IMR-90 (cell line): ENCODE measurements at regions not wholly inside any gene's neighbourhood (a gene's known extent, or its start where the extent isn't known, plus 50 kb on each side); places are given as distances from the start of the nearest gene placed in this dataset.

Source experiments
- ATAC-seq: fragments of 200-7000 bp; cut with Tn5 transposase; 2 replicates; pipeline ENCODE4 v1.9.1; 2020; ENCODE audit warnings: low read depth, mild to moderate bottlenecking, moderate library complexity
- BruUV-seq: library from RNA; stranded (reverse); fragments of 400-500 nt; replicated peaks from 2 replicates; lab custom pipeline; 2021; lab: Mats Ljungman, UMichigan
- CTCF ChIA-PET: fragments of 300-600 bp; formaldehyde crosslinking; extraction: SDS; loops from one replicate; lab custom pipeline; 2021; ENCODE audit warnings: antibody characterized with exemption; lab: Yijun Ruan, JAX
- POLR2A ChIA-PET: fragments of 300-600 bp; sonication (Branson Sonifier 250); formaldehyde crosslinking; loops from one replicate; lab custom pipeline; 2022; ENCODE audit warnings: antibody characterized with exemption; ENCODE audit not compliant: unreplicated experiment; lab: Charles Lee
- DNase-seq: peaks from one replicate; pipeline ENCODE4 v3.0.0; 2013
- H2AFZ ChIP-seq: replicated peaks from 2 replicates; pipeline ENCODE3; 2013; ENCODE audit warnings: low read length, mild to moderate bottlenecking; ENCODE audit not compliant: poor library complexity
- H2AK5ac ChIP-seq: 2 replicates; pipeline ENCODE4 v1.6.1; 2013; ENCODE audit warnings: low read depth, low read length, inconsistent platforms
- H2AK9ac ChIP-seq: replicated peaks from 2 replicates; pipeline ENCODE3; 2013; ENCODE audit warnings: mild to moderate bottlenecking, low read depth, low read length, moderate library complexity; ENCODE audit not compliant: poor library complexity
- H2BK120ac ChIP-seq: 2 replicates; pipeline ENCODE4 v1.6.1; 2013; ENCODE audit warnings: low read depth, low read length, inconsistent platforms
- H2BK15ac ChIP-seq: 3 replicates; pipeline ENCODE4 v1.6.1; 2013; ENCODE audit warnings: low read depth, low read length, inconsistent platforms
- H2BK20ac ChIP-seq: 2 replicates; pipeline ENCODE4 v1.6.1; 2013; ENCODE audit warnings: low read depth, mild to moderate bottlenecking, inconsistent platforms, low read length, moderate library complexity
- H2BK5ac ChIP-seq: 2 replicates; pipeline ENCODE4 v1.6.1; 2013; ENCODE audit warnings: mild to moderate bottlenecking, low read depth, low read length, inconsistent platforms; ENCODE audit not compliant: poor library complexity, severe bottlenecking
- H3K14ac ChIP-seq: replicated peaks from 2 replicates; pipeline ENCODE4 v1.6.1; 2013; ENCODE audit warnings: low read depth, low read length, inconsistent platforms
- H3K18ac ChIP-seq: 2 replicates; pipeline ENCODE4 v1.6.1; 2013; ENCODE audit warnings: low read depth, low read length, control low read depth
- H3K23ac ChIP-seq: 2 replicates; pipeline ENCODE4 v1.6.1; 2013; ENCODE audit warnings: low read depth, low read length, inconsistent platforms
- H3K27ac ChIP-seq: 2 replicates; pipeline ENCODE4 v1.5.1; 2013; ENCODE audit warnings: mild to moderate bottlenecking, control low read depth, low read length; ENCODE audit not compliant: insufficient read depth
- H3K27me3 ChIP-seq: 2 replicates; pipeline ENCODE4 v1.6.1; 2013; ENCODE audit warnings: low read length; ENCODE audit not compliant: control insufficient read depth, insufficient read depth
- H3K36me3 ChIP-seq: 2 replicates; pipeline ENCODE4 v1.6.1; 2013; ENCODE audit warnings: low read length, mixed read lengths; ENCODE audit not compliant: control insufficient read depth, insufficient read depth
- H3K4ac ChIP-seq: 2 replicates; pipeline ENCODE4 v1.6.1; 2013; ENCODE audit warnings: low read depth, low read length, inconsistent platforms
- H3K4me1 ChIP-seq: 2 replicates; pipeline ENCODE4 v1.6.1; 2013; ENCODE audit warnings: low read length, mixed read lengths; ENCODE audit not compliant: control insufficient read depth, insufficient read depth
- H3K4me2 ChIP-seq: 2 replicates; pipeline ENCODE4 v1.6.1; 2013; ENCODE audit warnings: low read depth, mild to moderate bottlenecking, control low read depth, low read length, moderate library complexity
- H3K4me3 ChIP-seq: 2 replicates; pipeline ENCODE4 v1.5.1; 2013; ENCODE audit warnings: low read depth, mild to moderate bottlenecking, control low read depth, low read length, moderate library complexity; ENCODE audit not compliant: insufficient read depth
- H3K56ac ChIP-seq: 2 replicates; pipeline ENCODE4 v1.6.1; 2013; ENCODE audit warnings: low read length, inconsistent platforms; ENCODE audit not compliant: insufficient read depth; ENCODE audit errors: extremely low read depth
- H3K79me1 ChIP-seq, 2 experiments: 2 replicates each; pipeline ENCODE4 v1.6.1; 2013; ENCODE audit warnings: low read length in 2 of 2, inconsistent platforms in 1 of 2, low read depth in 1 of 2
- H3K9ac ChIP-seq: 2 replicates; pipeline ENCODE4 v1.6.1; 2013; ENCODE audit warnings: low read depth, low read length, control low read depth
- H3K9me1 ChIP-seq: 2 replicates; pipeline ENCODE4 v1.6.1; 2013; ENCODE audit warnings: low read length, inconsistent platforms; ENCODE audit not compliant: insufficient read depth
- H3K9me3 ChIP-seq: 2 replicates; pipeline ENCODE4 v1.6.1; 2013; ENCODE audit warnings: low read length; ENCODE audit not compliant: control insufficient read depth, insufficient read depth
- H4K20me1 ChIP-seq: 2 replicates; pipeline ENCODE4 v1.6.1; 2013; ENCODE audit warnings: low read length, inconsistent platforms; ENCODE audit not compliant: insufficient read depth
- H4K5ac ChIP-seq: 2 replicates; pipeline ENCODE4 v1.6.1; 2013; ENCODE audit warnings: mild to moderate bottlenecking, low read depth, low read length, control low read depth
- H4K8ac ChIP-seq, 2 experiments: 2 replicates each; pipeline ENCODE4 v1.6.1; 2013; ENCODE audit warnings: low read depth in 2 of 2, low read length in 2 of 2, control low read depth in 1 of 2, inconsistent platforms in 1 of 2
- H4K91ac ChIP-seq: 2 replicates; pipeline ENCODE4 v1.6.1; 2013; ENCODE audit warnings: low read depth, low read length, inconsistent platforms; ENCODE audit not compliant: insufficient read depth
- BHLHE40 ChIP-seq: fragments of 150-350 bp; IDR thresholded peaks from 2 replicates; pipeline ENCODE4 v1.6.1; 2016; ENCODE audit warnings: mild to moderate bottlenecking, low read depth, low read length
- CEBPB ChIP-seq: IDR thresholded peaks from 2 replicates; pipeline ENCODE4 v1.6.1; 2012; ENCODE audit warnings: low read depth, low read length, improper control_type of control experiment
- CHD1 ChIP-seq: IDR thresholded peaks from 2 replicates; pipeline ENCODE4 v1.6.1; 2012; ENCODE audit warnings: low read depth, low read length, improper control_type of control experiment
- FOS ChIP-seq: fragments of 150-350 bp; IDR thresholded peaks from 2 replicates; pipeline ENCODE4 v1.6.1; 2016; ENCODE audit warnings: low read depth, low read length
- MAFK ChIP-seq: IDR thresholded peaks from 2 replicates; pipeline ENCODE4 v1.6.1; 2012; ENCODE audit warnings: low read depth, low read length, improper control_type of control experiment
- MAZ ChIP-seq: IDR thresholded peaks from 2 replicates; pipeline ENCODE4 v1.6.1; 2012; ENCODE audit warnings: low read depth, mild to moderate bottlenecking, low read length, improper control_type of control experiment, moderate library complexity, borderline replicate concordance
- MXI1 ChIP-seq: IDR thresholded peaks from 2 replicates; pipeline ENCODE4 v1.6.1; 2012; ENCODE audit warnings: low read depth, mild to moderate bottlenecking, low read length, moderate library complexity, borderline replicate concordance
- NFE2L2 ChIP-seq: fragments of 150-350 bp; IDR thresholded peaks from 2 replicates; pipeline ENCODE4 v1.6.1; 2016; ENCODE audit warnings: low read depth, mild to moderate bottlenecking, low read length
- POLR2A ChIP-seq: IDR thresholded peaks from 2 replicates; pipeline ENCODE4 v1.6.1; 2012; ENCODE audit warnings: mild to moderate bottlenecking, low read depth, low read length
- RAD21 ChIP-seq: IDR thresholded peaks from 2 replicates; pipeline ENCODE4 v1.6.1; 2012; ENCODE audit warnings: low read length, improper control_type of control experiment
- RCOR1 ChIP-seq: IDR thresholded peaks from 2 replicates; pipeline ENCODE4 v1.6.1; 2012; ENCODE audit warnings: mild to moderate bottlenecking, low read length, improper control_type of control experiment; ENCODE audit not compliant: insufficient replicate concordance
- SMC3 ChIP-seq: fragments of 150-350 bp; IDR thresholded peaks from 2 replicates; pipeline ENCODE4 v1.6.1; 2016; ENCODE audit warnings: low read depth, mild to moderate bottlenecking, antibody characterized with exemption, low read length, moderate library complexity
- WGBS, 2 experiments: methylation state at CpG; one replicate each; pipeline versions ENCODE4 v1.1.5 to v1.1.7; 2013; ENCODE audit warnings: missing lambda C conversion rate in 2 of 2; ENCODE audit not compliant: insufficient read length in 1 of 2; ENCODE audit errors: extremely low coverage in 2 of 2; 5-methylcytosine and 5-hydroxymethylcytosine counted together
- dilution Hi-C: fragments of 300-500 bp; cut with HindIII; formaldehyde crosslinking; loops from one replicate; pipeline ENCODE4 v1.14.3; 2018; ENCODE audit warnings: low sequenced_read_pairs; ENCODE audit not compliant: unreplicated experiment
- in situ Hi-C: fragments of 300-500 bp; cut with MboI; formaldehyde crosslinking; loops from 3 replicates; pipeline ENCODE4 v1.14.3; 2019; ENCODE audit warnings: low sequenced_read_pairs, inconsistent platforms, mixed read lengths
- intact Hi-C: fragments of 100-400 bp; cut with micrococcal nuclease; formaldehyde crosslinking; loops from 2 replicates; pipeline ENCODE4 v1.10.0; 2022
- TF ChIP-seq, protein P1 (sequence below): fragments of 150-350 bp; IDR thresholded peaks from 2 replicates; pipeline ENCODE4 v1.6.1; 2016; ENCODE audit warnings: low read depth, mild to moderate bottlenecking, low read length, moderate library complexity, borderline replicate concordance
- TF ChIP-seq, protein P2 (sequence below): fragments of 150-350 bp; IDR thresholded peaks from 2 replicates; pipeline ENCODE4 v1.6.1; 2017; ENCODE audit warnings: mild to moderate bottlenecking, antibody characterized with exemption, low read length, low read depth
- TF ChIP-seq, protein P3 (sequence below): conservative IDR thresholded peaks from 2 replicates; pipeline ENCODE4 v1.5.1; 2012; ENCODE audit warnings: mild to moderate bottlenecking, low read depth, low read length, improper control_type of control experiment

DNA sequence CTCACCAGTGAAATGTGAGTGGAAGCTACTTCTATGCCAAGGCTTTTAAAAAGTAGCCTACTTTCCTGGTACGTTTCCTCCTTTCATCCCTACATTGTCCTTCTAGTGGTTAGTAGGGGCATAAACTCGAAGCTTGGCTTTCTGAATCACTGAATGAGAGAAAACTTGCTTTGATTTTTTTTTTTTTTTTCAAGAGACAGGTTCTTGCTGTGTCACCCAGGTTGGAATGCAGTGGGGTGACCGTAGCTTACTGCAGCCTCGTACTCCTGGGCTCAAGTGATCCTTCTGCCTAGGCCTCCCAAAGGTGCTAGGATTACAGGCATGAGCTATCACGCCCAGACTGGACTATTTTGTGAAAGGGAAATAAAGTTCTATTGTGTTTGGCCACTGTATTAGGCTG, 89.1 kb upstream of the IGFBP7 start:
- TF ChIP-seq MAFK, result no peak
- TF ChIP-seq CEBPB, result no peak
- TF ChIP-seq MAZ, result no peak
- TF ChIP-seq RAD21, result no peak
- TF ChIP-seq NFE2L2, result no peak
- TF ChIP-seq SMC3, result no peak
- no peak for TF ChIP-seq POLR2A
- TF ChIP-seq, protein P1, sequence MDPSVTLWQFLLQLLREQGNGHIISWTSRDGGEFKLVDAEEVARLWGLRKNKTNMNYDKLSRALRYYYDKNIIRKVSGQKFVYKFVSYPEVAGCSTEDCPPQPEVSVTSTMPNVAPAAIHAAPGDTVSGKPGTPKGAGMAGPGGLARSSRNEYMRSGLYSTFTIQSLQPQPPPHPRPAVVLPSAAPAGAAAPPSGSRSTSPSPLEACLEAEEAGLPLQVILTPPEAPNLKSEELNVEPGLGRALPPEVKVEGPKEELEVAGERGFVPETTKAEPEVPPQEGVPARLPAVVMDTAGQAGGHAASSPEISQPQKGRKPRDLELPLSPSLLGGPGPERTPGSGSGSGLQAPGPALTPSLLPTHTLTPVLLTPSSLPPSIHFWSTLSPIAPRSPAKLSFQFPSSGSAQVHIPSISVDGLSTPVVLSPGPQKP, result no peak
- no peak for TF ChIP-seq BHLHE40
- TF ChIP-seq, protein P2, sequence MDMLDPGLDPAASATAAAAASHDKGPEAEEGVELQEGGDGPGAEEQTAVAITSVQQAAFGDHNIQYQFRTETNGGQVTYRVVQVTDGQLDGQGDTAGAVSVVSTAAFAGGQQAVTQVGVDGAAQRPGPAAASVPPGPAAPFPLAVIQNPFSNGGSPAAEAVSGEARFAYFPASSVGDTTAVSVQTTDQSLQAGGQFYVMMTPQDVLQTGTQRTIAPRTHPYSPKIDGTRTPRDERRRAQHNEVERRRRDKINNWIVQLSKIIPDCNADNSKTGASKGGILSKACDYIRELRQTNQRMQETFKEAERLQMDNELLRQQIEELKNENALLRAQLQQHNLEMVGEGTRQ, result no peak
- no peak for TF ChIP-seq MXI1
- TF ChIP-seq, protein P3, sequence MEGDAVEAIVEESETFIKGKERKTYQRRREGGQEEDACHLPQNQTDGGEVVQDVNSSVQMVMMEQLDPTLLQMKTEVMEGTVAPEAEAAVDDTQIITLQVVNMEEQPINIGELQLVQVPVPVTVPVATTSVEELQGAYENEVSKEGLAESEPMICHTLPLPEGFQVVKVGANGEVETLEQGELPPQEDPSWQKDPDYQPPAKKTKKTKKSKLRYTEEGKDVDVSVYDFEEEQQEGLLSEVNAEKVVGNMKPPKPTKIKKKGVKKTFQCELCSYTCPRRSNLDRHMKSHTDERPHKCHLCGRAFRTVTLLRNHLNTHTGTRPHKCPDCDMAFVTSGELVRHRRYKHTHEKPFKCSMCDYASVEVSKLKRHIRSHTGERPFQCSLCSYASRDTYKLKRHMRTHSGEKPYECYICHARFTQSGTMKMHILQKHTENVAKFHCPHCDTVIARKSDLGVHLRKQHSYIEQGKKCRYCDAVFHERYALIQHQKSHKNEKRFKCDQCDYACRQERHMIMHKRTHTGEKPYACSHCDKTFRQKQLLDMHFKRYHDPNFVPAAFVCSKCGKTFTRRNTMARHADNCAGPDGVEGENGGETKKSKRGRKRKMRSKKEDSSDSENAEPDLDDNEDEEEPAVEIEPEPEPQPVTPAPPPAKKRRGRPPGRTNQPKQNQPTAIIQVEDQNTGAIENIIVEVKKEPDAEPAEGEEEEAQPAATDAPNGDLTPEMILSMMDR, result no peak
- no peak for TF ChIP-seq RCOR1
- TF ChIP-seq CHD1, result no peak
- TF ChIP-seq FOS, result no peak
- Histone ChIP-seq H3K27ac (no peak overlapping the region), H3K9ac (no peak overlapping the region), H3K56ac (no peak overlapping the region), H4K20me1 (no peaks in the 10 kb centered on the region), H3K4me1 (no peaks in the 10 kb centered on the region), H4K91ac (no peak overlapping the region), H3K23ac (no peak overlapping the region), H3K14ac (no peak overlapping the region), H2BK15ac (no peak overlapping the region), H3K79me1 (no peaks in the 10 kb centered on the region), H3K27me3 (peaks cover under 1% of the 10 kb centered on the region), H2BK5ac (no peak overlapping the region), H3K36me3 (no peaks in the 10 kb centered on the region), H2AK9ac (no peak overlapping the region), H4K5ac (no peak overlapping the region), H3K4me3 (no peak overlapping the region), H3K9me1 (no peaks in the 10 kb centered on the region), H4K8ac (no peak overlapping the region), H2AK5ac (no peak overlapping the region), H2AFZ (no peak overlapping the region), H2BK120ac (no peak overlapping the region), H3K9me3 (no peaks in the 10 kb centered on the region), H3K18ac (no peak overlapping the region), H2BK20ac (no peak overlapping the region), H3K4me2 (no peak overlapping the region), H3K4ac (no peak overlapping the region)
- no TSS peak for BruUV-seq
- WGBS, 2 experiments, result 40% methylated on average over 1 of the region's 5 CpGs; no CpG with 5 or more reads in 1 of the 2 experiments
- DNase-seq, result no peak
- intact Hi-C loops (no loop called here), dilution Hi-C loops (no loop called here), in situ Hi-C loops (no loop called here)
- ChIA-PET POLR2A (interaction anchor here (1.1 kb wide), 1 partner anchor 31 kb away, joined by 7 read pairs; no protein-coding TSS in a partner anchor), CTCF (interaction anchor here (0.6 kb wide), 1 partner anchor 15 kb away, joined by 3 read pairs; no protein-coding TSS in a partner anchor)
- ATAC-seq, result no peak
